ENCODE measurements at regions not wholly inside any gene's neighbourhood (a gene's known extent, or its start where the extent isn't known, plus 50 kb on each side); places are given as distances from the start of the nearest gene placed in this dataset.
"Not testable (repeated sequence)": the region's sequence is repeated elsewhere in the genome, so short reads cannot be mapped to it uniquely, and the experiment has no call there.

GRCh38 chr9:31840702-31841101, 543.7 kb upstream of the ACO1 start:
- no peak for DNase-seq

- no peak for DNase-seq
Observed at GRCh38 chr9:31847963-31848362, 536.5 kb upstream of the ACO1 start.

- DNase-seq: peak; percentile 49
Observed at GRCh38 chr9:31848505-31849285, 535.7 kb upstream of the ACO1 start.

GRCh38 chr9:31854187-31854586, 530.3 kb upstream of the ACO1 start:
- DNase-seq: no peak

- DNase-seq: no peak
Observed at GRCh38 chr9:31868830-31869229, 515.6 kb upstream of the ACO1 start.

GRCh38 chr9:31870276-31870675, 514.2 kb upstream of the ACO1 start:
- no peak for DNase-seq

- DNase-seq: no peak
Observed at GRCh38 chr9:31873722-31874121, 510.7 kb upstream of the ACO1 start.

GRCh38 chr9:31894008-31894407, 490.4 kb upstream of the ACO1 start:
- no peak for DNase-seq

GRCh38 chr9:31908158-31908890, 476.1 kb upstream of the ACO1 start:
- peak; percentile 37 for DNase-seq

GRCh38 chr9:31908891-31909480, 475.5 kb upstream of the ACO1 start:
- no peak for DNase-seq

GRCh38 chr9:31912636-31913035, 471.8 kb upstream of the ACO1 start:
- no peak for DNase-seq

GRCh38 chr9:31916591-31917241, 467.7 kb upstream of the ACO1 start:
- no peak for DNase-seq

GRCh38 chr9:31937737-31938136, 446.7 kb upstream of the ACO1 start:
- DNase-seq: not testable (repeated sequence)

- no peak for DNase-seq
Observed at GRCh38 chr9:31950756-31951155, 433.7 kb upstream of the ACO1 start.

GRCh38 chr9:31958572-31958971, 425.9 kb upstream of the ACO1 start:
- no peak for DNase-seq

GRCh38 chr9:31969552-31969951, 414.9 kb upstream of the ACO1 start:
- no peak for DNase-seq

- no peak for DNase-seq
Observed at GRCh38 chr9:31983895-31984294, 400.5 kb upstream of the ACO1 start.

- DNase-seq: no peak
Observed at GRCh38 chr9:31996331-31996730, 388.1 kb upstream of the ACO1 start.

- no peak for DNase-seq
Observed at GRCh38 chr9:32004431-32005076, 379.9 kb upstream of the ACO1 start.

GRCh38 chr9:32010322-32010721, 374.1 kb upstream of the ACO1 start:
- DNase-seq: no peak

GRCh38 chr9:32011049-32011448, 373.4 kb upstream of the ACO1 start:
- no peak for DNase-seq

- no peak for DNase-seq
Observed at GRCh38 chr9:32015795-32016194, 368.6 kb upstream of the ACO1 start.

- no peak for DNase-seq
Observed at GRCh38 chr9:32045513-32045912, 338.9 kb upstream of the ACO1 start.
